ENCODE measurements at regions not wholly inside any gene's neighbourhood (a gene's known extent, or its start where the extent isn't known, plus 50 kb on each side); places are given as distances from the start of the nearest gene placed in this dataset.

DNA sequence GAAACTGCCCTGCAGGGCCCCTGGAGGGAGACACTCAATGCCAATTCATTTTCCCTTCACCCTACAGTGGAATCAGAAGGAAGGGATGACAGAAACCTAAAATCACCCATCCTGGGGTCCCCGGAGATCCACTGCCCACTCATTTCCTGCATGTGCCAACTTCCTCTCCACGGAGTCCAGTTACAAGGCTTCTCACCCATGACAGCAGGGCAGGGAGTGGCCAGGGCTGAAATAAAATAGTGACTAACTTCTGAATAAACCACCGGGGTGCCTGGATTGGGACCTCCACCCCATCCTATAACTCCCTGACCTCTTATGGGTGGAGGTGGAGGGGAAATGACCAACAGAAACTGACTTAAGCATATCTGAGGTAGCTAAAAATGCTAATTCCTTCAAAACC is 362.3 kb downstream of the MAFB start:
- H3K36me3 ChIP-seq (ENCODE audit: control insufficient read depth, low read length) = no peaks in the 10 kb centered on the region
- H3K9me2 ChIP-seq (replicated peaks; ENCODE audit: control insufficient read depth, low read length) = no peaks in the 10 kb centered on the region
- H4K20me1 ChIP-seq (ENCODE audit: control insufficient read depth, insufficient read depth, low read depth, low read length) = no peaks in the 10 kb centered on the region
- H3K79me2 ChIP-seq (ENCODE audit: control insufficient read depth, low read length) = no peaks in the 10 kb centered on the region
- no peak overlapping the region for H3K27ac ChIP-seq (ENCODE audit: low read depth, low read length)
- H3K27me3 ChIP-seq (ENCODE audit: control insufficient read depth, low read length) = no peaks in the 10 kb centered on the region; the same call in 1 of the 2 replicates
- no peak overlapping the region for H3K4me3 ChIP-seq (ENCODE audit: low read length)
- no peaks in the 10 kb centered on the region for H3F3A ChIP-seq (ENCODE audit: control insufficient read depth, insufficient read depth)
- no peaks in the 10 kb centered on the region for H3K9me3 ChIP-seq (ENCODE audit: control insufficient read depth, insufficient read depth, low read length)
- no peak overlapping the region for H3K4me2 ChIP-seq (ENCODE audit: low read length)
- TF ChIP-seq EZH2phosphoT487 (IDR thresholded peaks at IDR 0.05; ENCODE audit: borderline replicate concordance, low read length) = no peak
- TF ChIP-seq, protein P1, sequence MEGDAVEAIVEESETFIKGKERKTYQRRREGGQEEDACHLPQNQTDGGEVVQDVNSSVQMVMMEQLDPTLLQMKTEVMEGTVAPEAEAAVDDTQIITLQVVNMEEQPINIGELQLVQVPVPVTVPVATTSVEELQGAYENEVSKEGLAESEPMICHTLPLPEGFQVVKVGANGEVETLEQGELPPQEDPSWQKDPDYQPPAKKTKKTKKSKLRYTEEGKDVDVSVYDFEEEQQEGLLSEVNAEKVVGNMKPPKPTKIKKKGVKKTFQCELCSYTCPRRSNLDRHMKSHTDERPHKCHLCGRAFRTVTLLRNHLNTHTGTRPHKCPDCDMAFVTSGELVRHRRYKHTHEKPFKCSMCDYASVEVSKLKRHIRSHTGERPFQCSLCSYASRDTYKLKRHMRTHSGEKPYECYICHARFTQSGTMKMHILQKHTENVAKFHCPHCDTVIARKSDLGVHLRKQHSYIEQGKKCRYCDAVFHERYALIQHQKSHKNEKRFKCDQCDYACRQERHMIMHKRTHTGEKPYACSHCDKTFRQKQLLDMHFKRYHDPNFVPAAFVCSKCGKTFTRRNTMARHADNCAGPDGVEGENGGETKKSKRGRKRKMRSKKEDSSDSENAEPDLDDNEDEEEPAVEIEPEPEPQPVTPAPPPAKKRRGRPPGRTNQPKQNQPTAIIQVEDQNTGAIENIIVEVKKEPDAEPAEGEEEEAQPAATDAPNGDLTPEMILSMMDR (IDR thresholded peaks at IDR 0.05; ENCODE audit: low read depth, low read length, poor library complexity, severe bottlenecking) = no peak
- H3K4me1 ChIP-seq (ENCODE audit: control insufficient read depth, low read length) = no peaks in the 10 kb centered on the region

- H3F3A ChIP-seq (ENCODE audit: control insufficient read depth, insufficient read depth) = no peaks in the 10 kb centered on the region
- no peak overlapping the region for H3K4me3 ChIP-seq (ENCODE audit: low read length)
- H3K9me2 ChIP-seq (replicated peaks; ENCODE audit: control insufficient read depth, low read length) = no peaks in the 10 kb centered on the region
- no peaks in the 10 kb centered on the region; the same call in 1 of the 2 replicates for H3K27me3 ChIP-seq (ENCODE audit: control insufficient read depth, low read length)
- no peaks in the 10 kb centered on the region for H3K9me3 ChIP-seq (ENCODE audit: control insufficient read depth, insufficient read depth, low read length)
- no peaks in the 10 kb centered on the region for H4K20me1 ChIP-seq (ENCODE audit: control insufficient read depth, insufficient read depth, low read depth, low read length)
- no peak overlapping the region for H3K4me2 ChIP-seq (ENCODE audit: low read length)
- no peaks in the 10 kb centered on the region for H3K4me1 ChIP-seq (ENCODE audit: control insufficient read depth, low read length)
- no peaks in the 10 kb centered on the region for H3K36me3 ChIP-seq (ENCODE audit: control insufficient read depth, low read length)
- H3K79me2 ChIP-seq (ENCODE audit: control insufficient read depth, low read length) = no peaks in the 10 kb centered on the region
- no peak overlapping the region for H3K27ac ChIP-seq (ENCODE audit: low read depth, low read length)
- TF ChIP-seq EZH2phosphoT487 (IDR thresholded peaks at IDR 0.05; ENCODE audit: borderline replicate concordance, low read length) = no peak
- TF ChIP-seq, protein P1 (IDR thresholded peaks at IDR 0.05; ENCODE audit: low read depth, low read length, poor library complexity, severe bottlenecking) = no peak
Observed at GRCh38 chr20:40325006-40325568, 363.9 kb downstream of the MAFB start.

GRCh38 chr20:40323361-40323794 is 365.7 kb downstream of the MAFB start:
- H3K4me3 ChIP-seq (ENCODE audit: low read length) = no peak overlapping the region
- no peaks in the 10 kb centered on the region for H3K4me1 ChIP-seq (ENCODE audit: control insufficient read depth, low read length)
- no peaks in the 10 kb centered on the region for H3F3A ChIP-seq (ENCODE audit: control insufficient read depth, insufficient read depth)
- H3K4me2 ChIP-seq (ENCODE audit: low read length) = no peak overlapping the region
- no peaks in the 10 kb centered on the region; the same call in 1 of the 2 replicates for H3K27me3 ChIP-seq (ENCODE audit: control insufficient read depth, low read length)
- no peaks in the 10 kb centered on the region for H4K20me1 ChIP-seq (ENCODE audit: control insufficient read depth, insufficient read depth, low read depth, low read length)
- H3K27ac ChIP-seq (ENCODE audit: low read depth, low read length) = no peak overlapping the region
- H3K9me2 ChIP-seq (replicated peaks; ENCODE audit: control insufficient read depth, low read length) = no peaks in the 10 kb centered on the region
- no peaks in the 10 kb centered on the region for H3K9me3 ChIP-seq (ENCODE audit: control insufficient read depth, insufficient read depth, low read length)
- H3K79me2 ChIP-seq (ENCODE audit: control insufficient read depth, low read length) = no peaks in the 10 kb centered on the region
- TF ChIP-seq EZH2phosphoT487 (IDR thresholded peaks at IDR 0.05; ENCODE audit: borderline replicate concordance, low read length) = no peak
- TF ChIP-seq, protein P1 (IDR thresholded peaks at IDR 0.05; ENCODE audit: low read depth, low read length, poor library complexity, severe bottlenecking) = no peak
- no peaks in the 10 kb centered on the region for H3K36me3 ChIP-seq (ENCODE audit: control insufficient read depth, low read length)

Measured in DOHH2 (cell line).